ENCODE measurements at regions not wholly inside any gene's neighbourhood (a gene's known extent, or its start where the extent isn't known, plus 50 kb on each side); places are given as distances from the start of the nearest gene placed in this dataset.

DNA sequence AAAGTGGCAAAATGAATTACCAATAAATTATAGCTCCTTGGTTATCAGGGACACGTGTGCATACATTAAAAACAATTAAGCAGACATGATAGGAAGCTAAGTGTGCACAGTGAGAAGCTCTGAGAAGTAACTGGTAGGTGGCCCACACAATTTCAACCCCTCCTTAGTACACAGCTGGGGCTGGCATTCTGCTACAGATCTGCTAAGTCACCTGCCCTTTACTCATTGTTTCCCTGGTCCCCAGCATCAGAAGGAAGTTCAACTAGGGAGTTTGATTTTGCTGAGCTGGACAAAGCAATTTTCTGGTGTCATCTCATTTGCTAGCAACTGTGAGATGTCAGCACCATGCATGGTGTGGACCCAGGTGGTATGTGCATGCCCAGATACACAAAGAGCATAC lies 424.1 kb upstream of the NPVF start:
- TF ChIP-seq, protein P1, sequence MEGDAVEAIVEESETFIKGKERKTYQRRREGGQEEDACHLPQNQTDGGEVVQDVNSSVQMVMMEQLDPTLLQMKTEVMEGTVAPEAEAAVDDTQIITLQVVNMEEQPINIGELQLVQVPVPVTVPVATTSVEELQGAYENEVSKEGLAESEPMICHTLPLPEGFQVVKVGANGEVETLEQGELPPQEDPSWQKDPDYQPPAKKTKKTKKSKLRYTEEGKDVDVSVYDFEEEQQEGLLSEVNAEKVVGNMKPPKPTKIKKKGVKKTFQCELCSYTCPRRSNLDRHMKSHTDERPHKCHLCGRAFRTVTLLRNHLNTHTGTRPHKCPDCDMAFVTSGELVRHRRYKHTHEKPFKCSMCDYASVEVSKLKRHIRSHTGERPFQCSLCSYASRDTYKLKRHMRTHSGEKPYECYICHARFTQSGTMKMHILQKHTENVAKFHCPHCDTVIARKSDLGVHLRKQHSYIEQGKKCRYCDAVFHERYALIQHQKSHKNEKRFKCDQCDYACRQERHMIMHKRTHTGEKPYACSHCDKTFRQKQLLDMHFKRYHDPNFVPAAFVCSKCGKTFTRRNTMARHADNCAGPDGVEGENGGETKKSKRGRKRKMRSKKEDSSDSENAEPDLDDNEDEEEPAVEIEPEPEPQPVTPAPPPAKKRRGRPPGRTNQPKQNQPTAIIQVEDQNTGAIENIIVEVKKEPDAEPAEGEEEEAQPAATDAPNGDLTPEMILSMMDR (IDR thresholded peaks at IDR 0.05), result no peak
- no peak for TF ChIP-seq POLR2AphosphoS5 (IDR thresholded peaks at IDR 0.05)
- TF ChIP-seq EP300 (IDR thresholded peaks at IDR 0.05), result no peak
- no peak for TF ChIP-seq POLR2A (IDR thresholded peaks at IDR 0.05)

All from sigmoid colon (tissue), 4 donors.